Lower leg skin (tissue), 4 donors: ENCODE measurements at regions not wholly inside any gene's neighbourhood (a gene's known extent, or its start where the extent isn't known, plus 50 kb on each side); places are given as distances from the start of the nearest gene placed in this dataset.
"Not testable (repeated sequence)": the region's sequence is repeated elsewhere in the genome, so short reads cannot be mapped to it uniquely, and the experiment has no call there.

Experiments
- DNase-seq, 2 donors: peaks; one replicate each; pipeline ENCODE4 v3.0.0-alpha.2; 2019; ENCODE audit warnings: low spot score in 2 of 2
- H3K4me3 ChIP-seq: fragments of 200-600 bp; sonication (generic); 2 replicates; pipeline ENCODE4 v1.5.1; 2017; ENCODE audit warnings: mild to moderate bottlenecking, low read depth; ENCODE audit not compliant: poor library complexity, severe bottlenecking
- CTCF ChIP-seq, 3 donors: fragments of 450-650 bp; IDR thresholded peaks; one replicate each; pipeline ENCODE4 v1.5.1; 2016; ENCODE audit warnings: antibody characterized with exemption in 3 of 3, mild to moderate bottlenecking in 3 of 3, moderate library complexity in 2 of 3
- POLR2A ChIP-seq, 2 donors: fragments of 450-650 bp; IDR thresholded peaks; one replicate each; pipeline ENCODE4 v1.6.1; 2016 to 2017; ENCODE audit warnings: antibody characterized with exemption in 2 of 2, mild to moderate bottlenecking in 1 of 2, moderate library complexity in 1 of 2
- WGBS, 2 donors: methylation state at CpG; one replicate each; pipeline ENCODE4 v1.1.5; 2018; 5-methylcytosine and 5-hydroxymethylcytosine counted together
- intact Hi-C: fragments of 100-400 bp; cut with DNase I; formaldehyde crosslinking; loops from one replicate; pipeline ENCODE4 v1.15.0; 2023; ENCODE audit warnings: low total_unique reads

- TF ChIP-seq CTCF (IDR thresholded peaks at IDR 0.05) (no peak), POLR2A (IDR thresholded peaks at IDR 0.05) (no peak)
- intact Hi-C loops: no loop called here
- H3K4me3 ChIP-seq: no peak overlapping the region
- WGBS, 2 donors: 64 to 81% methylated on average over 4 of the region's 4 CpGs
- no peak for DNase-seq
These were observed 96.7 kb upstream of the MXRA5 start for GRCh38 chrX:3443184-3443583.

- no peak for DNase-seq
- intact Hi-C loops: no loop called here
- TF ChIP-seq POLR2A (IDR thresholded peaks at IDR 0.05): no peak
- no peak for TF ChIP-seq CTCF (IDR thresholded peaks at IDR 0.05)
- WGBS, 2 donors: 72 to 81% methylated on average over 8 of the region's 8 CpGs
- no peak overlapping the region for H3K4me3 ChIP-seq
These were observed 96.2 kb upstream of the MXRA5 start for GRCh38 chrX:3442691-3443090.

GRCh38 chrX:3440981-3441380 lies 94.5 kb upstream of the MXRA5 start:
- intact Hi-C loops: no loop called here
- TF ChIP-seq CTCF (IDR thresholded peaks at IDR 0.05): no peak
- H3K4me3 ChIP-seq: no peak overlapping the region
- DNase-seq: no peak
- 91 to 100% methylated on average over 4 to 5 of the region's 5 CpGs for WGBS, 2 donors

- WGBS, 2 donors: 93 to 95% methylated on average over 20 to 23 of the region's 25 CpGs
- intact Hi-C loops, H3K4me3 ChIP-seq, DNase-seq: not testable (repeated sequence)
These were observed 89.5 kb upstream of the MXRA5 start for GRCh38 chrX:3435916-3436315.

- TF ChIP-seq CTCF (IDR thresholded peaks at IDR 0.05): no peak
- TF ChIP-seq POLR2A (IDR thresholded peaks at IDR 0.05): no peak
- intact Hi-C loops: no loop called here
- no peak for DNase-seq
- 84 to 93% methylated on average over 6 of the region's 6 CpGs for WGBS, 2 donors
- no peak overlapping the region for H3K4me3 ChIP-seq
These were observed 88.6 kb upstream of the MXRA5 start for GRCh38 chrX:3435057-3435456.

GRCh38 chrX:3428792-3429191 lies 82.3 kb upstream of the MXRA5 start:
- intact Hi-C loops: no loop called here
- no peak for DNase-seq
- TF ChIP-seq CTCF (IDR thresholded peaks at IDR 0.05) (no peak), POLR2A (IDR thresholded peaks at IDR 0.05) (no peak)
- 46 to 48% methylated on average over 2 of the region's 2 CpGs for WGBS, 2 donors
- no peak overlapping the region for H3K4me3 ChIP-seq
